HCT116 (cell line): ENCODE measurements at regions not wholly inside any gene's neighbourhood (a gene's known extent, or its start where the extent isn't known, plus 50 kb on each side); places are given as distances from the start of the nearest gene placed in this dataset.

Experiments used
- ATAC-seq: fragments of 200-7000 bp; cut with Tn5 transposase; 2 replicates; pipeline ENCODE4 v1.9.1; 2020; ENCODE audit warnings: mild to moderate bottlenecking, moderate library complexity
- BruUV-seq: library from RNA; stranded (reverse); fragments of 400-500 nt; replicated peaks from 2 replicates; lab custom pipeline; 2021; lab: Mats Ljungman, UMichigan
- CTCF ChIA-PET: fragments of 300-600 bp; sonication (Branson Sonifier 250); formaldehyde crosslinking; loops from one replicate; lab custom pipeline; 2021; ENCODE audit warnings: antibody characterized with exemption; lab: Charles Lee
- POLR2A ChIA-PET: fragments of 300-600, 350-600 bp; sonication (Branson Sonifier 250); formaldehyde crosslinking; loops from one replicate; lab custom pipeline; 2021; ENCODE audit warnings: antibody characterized with exemption; lab: Charles Lee
- RAD21 ChIA-PET, 2 experiments: fragments of 300-600 bp; sonication (Branson Sonifier 250); formaldehyde crosslinking; loops; one replicate each; lab custom pipeline; 2023; ENCODE audit warnings: low total read pairs in 2 of 2; ENCODE audit not compliant: uncharacterized antibody in 2 of 2, unreplicated experiment in 2 of 2, low non-redundant PET in 1 of 2; lab: Charles Lee
- DNase-seq: peaks from one replicate; pipeline ENCODE4 v3.0.0-alpha.2; 2010; ENCODE audit warnings: low read depth, low spot score
- H2AFZ ChIP-seq: fragments of 200-600 bp; shearing (Covaris generic), sonication (generic); 2 replicates; pipeline ENCODE4 v1.6.1; 2017; ENCODE audit warnings: low read depth, mixed run types, mixed read lengths, antibody characterized with exemption, low read length; ENCODE audit not compliant: poor library complexity, severe bottlenecking
- H3K27ac ChIP-seq: 2 replicates; pipeline ENCODE4 v1.5.1; 2012; ENCODE audit warnings: low read depth, low read length
- H3K27me3 ChIP-seq: fragments of 200-600 bp; sonication (generic); 2 replicates; pipeline ENCODE4 v1.6.1; 2016; ENCODE audit warnings: mixed run types, low read length, mixed read lengths; ENCODE audit not compliant: insufficient read depth
- H3K36me3 ChIP-seq, 2 experiments: fragments of 200-500 bp in 1 of 2; fragments of 200-600 bp in 1 of 2; sonication (Bioruptor generic) in 1 of 2; sonication (generic) in 1 of 2; 2 replicates each; pipeline versions ENCODE4 v1.5.1 to v1.6.1; 2014 to 2016; ENCODE audit warnings: low read length in 2 of 2, inconsistent platforms in 1 of 2, mixed read lengths in 1 of 2, mixed run types in 1 of 2; ENCODE audit not compliant: insufficient read depth in 2 of 2, control insufficient read depth in 1 of 2
- H3K4me1 ChIP-seq, 2 experiments: fragments of 200-600 bp in 1 of 2; sonication (generic) in 1 of 2; 2 replicates each; pipeline versions ENCODE4 v1.5.1 to v1.6.1; 2012 to 2017; ENCODE audit warnings: low read length in 2 of 2, inconsistent platforms in 1 of 2, mild to moderate bottlenecking in 1 of 2, mixed read lengths in 1 of 2, mixed run types in 1 of 2, moderate library complexity in 1 of 2; ENCODE audit not compliant: insufficient read depth in 2 of 2, control insufficient read depth in 1 of 2
- H3K4me2 ChIP-seq: fragments of 200-600 bp; sonication (generic); 2 replicates; pipeline ENCODE4 v1.6.1; 2017; ENCODE audit warnings: mixed run types, low read length, mixed read lengths
- H3K4me3 ChIP-seq, 2 experiments: fragments of 200-600 bp in 1 of 2; sonication (generic) in 1 of 2; replicated peaks in 1 of 2; 2 replicates each; pipeline ENCODE4 v1.5.1; 2011 to 2016; ENCODE audit warnings: low read length in 2 of 2, control low read depth in 1 of 2, low read depth in 1 of 2, mild to moderate bottlenecking in 1 of 2, mixed read lengths in 1 of 2, mixed run types in 1 of 2
- H3K79me2 ChIP-seq: fragments of 200-600 bp; sonication (generic); 2 replicates; pipeline ENCODE4 v1.6.1; 2017; ENCODE audit warnings: mild to moderate bottlenecking, mixed run types, low read length, moderate library complexity, mixed read lengths; ENCODE audit not compliant: insufficient read depth
- H3K9ac ChIP-seq: fragments of 200-600 bp; sonication (generic); 2 replicates; pipeline ENCODE4 v1.6.1; 2016; ENCODE audit warnings: low read length, mixed read lengths
- H3K9me2 ChIP-seq: fragments of 200-600 bp; sonication (generic), shearing (Covaris generic); 2 replicates; pipeline ENCODE4 v1.6.1; 2017; ENCODE audit warnings: mixed run types, mild to moderate bottlenecking, moderate library complexity; ENCODE audit not compliant: insufficient read depth
- H3K9me3 ChIP-seq, 2 experiments: fragments of 200-500 bp in 1 of 2; fragments of 200-600 bp in 1 of 2; sonication (Bioruptor generic) in 1 of 2; sonication (generic) in 1 of 2; 2 replicates each; pipeline ENCODE4 v1.6.1; 2014 to 2017; ENCODE audit warnings: low read length in 2 of 2, mixed read lengths in 2 of 2, inconsistent platforms in 1 of 2, low read depth in 1 of 2, mild to moderate bottlenecking in 1 of 2, mixed run types in 1 of 2, moderate library complexity in 1 of 2; ENCODE audit not compliant: control insufficient read depth in 1 of 2, insufficient read depth in 1 of 2
- H4K20me1 ChIP-seq: fragments of 200-600 bp; sonication (generic), shearing (Covaris generic); 2 replicates; pipeline ENCODE4 v1.6.1; 2017; ENCODE audit warnings: mixed run types, mild to moderate bottlenecking, moderate library complexity; ENCODE audit not compliant: insufficient read depth
- ATF3 ChIP-seq: IDR thresholded peaks from 2 replicates; pipeline ENCODE4 v1.6.1; 2012
- CEBPB ChIP-seq: IDR thresholded peaks from 2 replicates; pipeline ENCODE4 v1.6.1; 2012; ENCODE audit warnings: low read depth
- CTCF ChIP-seq, 3 experiments: fragments of 200-600 bp in 1 of 3; sonication (generic) in 1 of 3; IDR thresholded peaks in 2 of 3; conservative IDR thresholded peaks in 1 of 3; 2 replicates each; pipeline ENCODE4 v1.5.1; 2012 to 2017; ENCODE audit warnings: low read depth in 2 of 3, low read length in 2 of 3, antibody characterized with exemption in 1 of 3, borderline replicate concordance in 1 of 3, control low read depth in 1 of 3, mild to moderate bottlenecking in 1 of 3, mixed read lengths in 1 of 3, mixed run types in 1 of 3, moderate library complexity in 1 of 3; ENCODE audit not compliant: insufficient read depth in 1 of 3
- ELF1 ChIP-seq: IDR thresholded peaks from 2 replicates; pipeline ENCODE4 v1.6.1; 2012; ENCODE audit warnings: low read depth, borderline replicate concordance
- EZH2 ChIP-seq: fragments of 200-600 bp; sonication (generic); IDR thresholded peaks from 2 replicates; pipeline ENCODE4 v1.6.1; 2017; ENCODE audit warnings: antibody characterized with exemption, mixed run types
- EZH2phosphoT487 ChIP-seq: fragments of 200-600 bp; IDR thresholded peaks from 2 replicates; pipeline ENCODE4 v1.6.1; 2018; ENCODE audit warnings: antibody characterized with exemption, borderline replicate concordance
- POLR2AphosphoS5 ChIP-seq: IDR thresholded peaks from 2 replicates; pipeline ENCODE4 v1.6.1; 2011; ENCODE audit warnings: mild to moderate bottlenecking, low read depth, low read length, moderate library complexity
- RAD21 ChIP-seq: IDR thresholded peaks from 2 replicates; pipeline ENCODE4 v1.6.1; 2012; ENCODE audit warnings: low read depth, mild to moderate bottlenecking
- REST ChIP-seq: IDR thresholded peaks from 2 replicates; pipeline ENCODE4 v1.6.1; 2012; ENCODE audit warnings: low read depth
- SIN3A ChIP-seq: IDR thresholded peaks from 2 replicates; pipeline ENCODE4 v1.6.1; 2012; ENCODE audit warnings: low read depth
- TCF7L2 ChIP-seq: IDR thresholded peaks from 2 replicates; pipeline ENCODE4 v1.7.0; 2011; ENCODE audit warnings: borderline replicate concordance, inconsistent platforms; ENCODE audit not compliant: insufficient read depth, insufficient read length; ENCODE audit errors: extremely low read depth
- YY1 ChIP-seq: IDR thresholded peaks from 2 replicates; pipeline ENCODE4 v1.6.1; 2011; ENCODE audit warnings: low read length, low read depth, moderate library complexity, mild to moderate bottlenecking; ENCODE audit not compliant: insufficient replicate concordance; ENCODE audit errors: extremely low read depth
- ZBTB33 ChIP-seq: IDR thresholded peaks from 2 replicates; pipeline ENCODE4 v1.6.1; 2011; ENCODE audit warnings: mild to moderate bottlenecking, low read length, moderate library complexity; ENCODE audit not compliant: insufficient replicate concordance; ENCODE audit errors: extremely low read depth
- intact Hi-C: fragments of 100-400 bp; cut with micrococcal nuclease; formaldehyde crosslinking; loops from 2 replicates; pipeline ENCODE4 v1.10.0; 2022

GRCh38 chr3:194262176-194262924, 88.8 kb downstream of the CPN2 start:
- RAD21 ChIA-PET = no interaction called here
- DNase-seq (no peak), ATAC-seq (no peak)
- Histone ChIP-seq H3K36me3 (no peaks in the 10 kb centered on the region), H3K4me2 (no peak overlapping the region), H3K4me1 (peaks cover 6 to 7% of the 10 kb centered on the region in 2 experiments; a peak in 2 of 4 replicates), H3K9me3 (peaks cover 0 to 8% of the 10 kb centered on the region in 2 experiments; a peak in 1 of 4 replicates), H4K20me1 (no peaks in the 10 kb centered on the region), H3K9me2 (no peaks in the 10 kb centered on the region), H3K9ac (no peak overlapping the region), H3K4me3 (no peak overlapping the region), H3K27ac (no peak overlapping the region), H2AFZ (no peak overlapping the region), H3K27me3 (no peaks in the 10 kb centered on the region), H3K79me2 (no peaks in the 10 kb centered on the region)
- POLR2A ChIA-PET = interaction anchor here (1.5 kb wide), 1 partner anchor 9 kb away, joined by 5 read pairs; no protein-coding TSS in a partner anchor
- no TSS peak for BruUV-seq
- no peak for TF ChIP-seq EZH2phosphoT487
- TF ChIP-seq EZH2 = no peak
- no peak for TF ChIP-seq SIN3A
- no peak for TF ChIP-seq ZBTB33
- no peak for TF ChIP-seq CTCF (IDR thresholded peaks at IDR 0.05 in 2 of 3, conservative IDR thresholded peaks at IDR 0.05 in 1 of 3; ENCODE audit: borderline replicate concordance in 1 of 3, insufficient read depth in 1 of 3, low read depth in 2 of 3, low read length in 2 of 3)
- TF ChIP-seq POLR2AphosphoS5 = no peak
- TF ChIP-seq TCF7L2 = no peak
- TF ChIP-seq ATF3 = no peak
- TF ChIP-seq REST = no peak
- no peak for TF ChIP-seq RAD21
- no peak for TF ChIP-seq ELF1
- no peak for TF ChIP-seq CEBPB
- TF ChIP-seq YY1 = no peak
- intact Hi-C loops = no loop called here
- CTCF ChIA-PET = interaction anchor here (1.3 kb wide), 1 partner anchor 9 kb away, joined by 4 read pairs; no protein-coding TSS in a partner anchor
